T-helper 1 cell treated with Interleukin-12 subunit alpha and Interleukin-12 subunit beta and Interleukin-4 antibody, amounts not matched to agents 30 ng/mL and 1 ng/mL, for 36 hours (primary cell): ENCODE measurements at regions not wholly inside any gene's neighbourhood (a gene's known extent, or its start where the extent isn't known, plus 50 kb on each side); places are given as distances from the start of the nearest gene placed in this dataset.

ENCODE experiments used
- intact Hi-C: fragments of 100-400 bp; cut with micrococcal nuclease; formaldehyde crosslinking; loops from one replicate; pipeline ENCODE4 v1.15.1; 2024

DNA sequence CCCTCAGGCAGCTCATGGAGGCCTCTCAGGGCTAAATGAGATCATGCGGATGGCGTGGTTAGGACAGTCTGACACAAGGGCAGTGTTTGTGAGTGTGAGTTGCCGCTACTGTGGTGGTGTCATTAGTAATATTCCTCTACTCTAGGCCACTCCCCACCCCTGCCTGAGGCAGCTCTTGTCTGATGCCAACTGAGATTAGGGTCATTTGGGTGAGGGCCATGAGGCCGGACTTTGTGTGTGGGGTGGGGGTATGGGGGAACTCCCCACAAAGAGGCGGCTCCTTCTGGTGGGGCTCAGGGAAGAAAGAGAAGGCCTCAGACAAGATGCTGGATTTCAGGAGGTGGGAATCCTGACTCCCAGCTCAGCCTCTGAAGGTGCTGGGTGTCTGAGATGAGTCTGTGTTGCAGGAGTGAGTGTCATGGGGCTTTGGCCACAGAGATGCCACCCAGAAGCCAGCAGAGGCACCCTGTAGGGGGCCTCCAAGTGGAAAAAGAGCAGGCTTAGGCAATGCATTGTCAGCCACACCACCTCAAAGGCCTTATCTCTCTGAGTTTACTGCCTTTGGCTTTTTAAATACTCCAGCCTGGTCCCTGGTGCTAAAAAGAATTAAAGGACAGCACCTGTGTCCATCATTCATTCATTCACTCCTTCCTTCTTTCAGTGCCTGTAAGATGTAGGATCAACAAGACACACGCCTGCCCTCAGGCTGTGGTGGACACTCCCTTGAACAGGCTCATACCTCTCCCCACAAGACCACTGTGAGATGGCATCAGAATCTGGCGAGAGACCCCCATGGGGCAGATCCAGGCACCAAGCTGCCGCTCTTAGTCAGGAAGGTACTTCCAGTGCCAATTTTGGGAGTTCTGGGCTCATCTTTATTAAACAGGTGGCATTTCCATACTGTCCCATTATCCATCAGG is 175.2 kb downstream of the MRPL14 start:
- intact Hi-C loops = no loop called here

DNA sequence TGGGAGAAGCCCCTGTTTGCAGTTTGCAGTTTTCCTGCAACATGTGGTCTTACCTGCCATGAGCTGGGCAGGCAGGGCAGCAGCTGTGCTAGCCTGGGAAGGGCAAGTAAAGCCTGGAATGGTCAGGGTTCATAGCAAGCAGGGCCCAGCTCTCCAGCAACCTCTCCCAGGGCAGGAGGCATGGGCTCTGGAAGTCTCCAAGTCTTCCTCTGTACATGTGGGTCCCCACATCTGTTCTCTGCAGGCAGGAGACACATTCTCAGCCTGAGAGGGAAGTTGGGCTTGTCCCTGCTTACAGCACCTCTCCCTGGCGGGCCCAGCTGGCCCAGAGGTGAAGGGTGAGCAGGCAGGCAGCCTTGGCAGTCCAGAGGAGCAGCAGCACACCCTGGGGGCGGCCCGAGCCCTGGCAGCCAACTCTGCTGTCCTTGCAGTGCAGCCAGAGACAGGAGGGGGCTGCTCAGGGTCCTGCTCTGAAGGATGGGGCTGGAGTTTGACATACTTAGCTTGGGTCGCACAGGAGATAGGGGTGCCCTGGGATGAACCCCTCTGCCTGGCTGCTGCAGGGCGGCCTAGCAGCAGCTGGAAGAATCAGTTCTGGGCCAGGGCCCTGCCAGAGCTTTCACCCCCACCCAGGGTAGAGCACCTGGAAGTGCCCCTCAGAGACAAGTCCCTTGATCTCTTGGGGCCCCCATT is 176.0 kb downstream of the MRPL14 start:
- intact Hi-C loops = no loop called here

DNA sequence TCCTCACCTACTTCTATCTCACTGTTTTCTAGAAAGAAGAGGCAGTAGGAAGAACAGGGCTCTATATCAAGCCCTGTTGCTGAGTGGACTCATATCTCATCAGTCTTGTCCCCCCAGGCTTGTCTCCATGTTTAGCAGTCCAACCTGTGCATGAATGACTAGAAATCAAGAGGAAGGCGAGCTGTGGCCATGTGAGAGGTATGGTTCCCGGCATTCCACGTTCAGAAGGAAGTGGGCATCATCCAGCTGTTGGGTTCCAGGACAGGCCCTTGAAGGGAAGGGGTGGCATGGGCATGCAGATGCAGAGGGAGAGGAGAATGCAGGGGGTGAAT is 176.6 kb downstream of the MRPL14 start:
- intact Hi-C loops = no loop called here

DNA sequence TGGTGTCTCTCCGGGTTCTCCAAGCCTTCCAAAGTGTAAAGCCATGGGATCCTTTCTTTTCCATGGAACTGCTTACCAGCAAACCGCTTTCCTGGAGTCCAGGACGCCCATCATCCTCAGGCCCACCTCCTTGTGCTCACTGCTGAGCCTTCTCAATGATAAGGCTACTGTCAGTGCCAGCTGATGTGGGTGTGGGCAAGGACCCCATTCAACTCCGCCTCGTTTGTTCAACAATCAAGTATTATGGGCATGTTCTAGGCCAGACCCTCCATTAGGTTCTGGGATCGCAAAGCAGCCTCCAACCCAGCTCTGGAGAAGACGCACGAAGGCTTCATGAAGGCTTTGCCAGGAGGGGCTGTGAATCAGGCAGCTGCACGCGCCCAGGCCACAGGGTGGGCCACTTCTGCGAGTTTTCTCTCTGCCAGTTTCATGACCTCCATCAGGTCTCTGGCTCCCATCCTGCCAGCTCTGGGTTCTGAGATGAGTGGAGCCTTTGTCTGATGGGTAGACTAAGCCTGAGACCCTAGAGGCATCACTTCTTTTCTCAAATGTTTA is 177.1 kb downstream of the MRPL14 start:
- intact Hi-C loops = no loop called here

DNA sequence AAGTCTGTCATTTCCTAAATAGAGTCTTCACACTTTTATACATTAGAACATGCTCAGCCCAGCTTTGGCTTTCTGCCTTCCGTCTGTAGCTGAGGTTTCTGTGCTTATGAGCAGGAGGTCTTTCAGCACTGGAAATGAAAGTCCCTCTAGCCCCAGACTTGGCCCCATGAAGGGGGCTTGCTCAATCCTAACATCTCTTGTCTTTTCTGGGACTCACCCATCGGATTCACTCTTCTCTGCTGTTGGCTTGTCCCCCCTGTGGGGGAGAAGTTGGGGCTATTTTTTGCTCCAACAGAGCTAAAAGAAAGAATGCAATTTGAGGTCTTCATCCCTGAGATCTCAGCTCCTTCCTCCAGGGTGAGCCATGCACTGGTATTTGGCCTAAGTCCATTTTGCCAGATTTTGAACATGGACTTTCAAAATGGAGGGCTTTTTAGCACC is 177.7 kb downstream of the MRPL14 start:
- intact Hi-C loops = no loop called here

DNA sequence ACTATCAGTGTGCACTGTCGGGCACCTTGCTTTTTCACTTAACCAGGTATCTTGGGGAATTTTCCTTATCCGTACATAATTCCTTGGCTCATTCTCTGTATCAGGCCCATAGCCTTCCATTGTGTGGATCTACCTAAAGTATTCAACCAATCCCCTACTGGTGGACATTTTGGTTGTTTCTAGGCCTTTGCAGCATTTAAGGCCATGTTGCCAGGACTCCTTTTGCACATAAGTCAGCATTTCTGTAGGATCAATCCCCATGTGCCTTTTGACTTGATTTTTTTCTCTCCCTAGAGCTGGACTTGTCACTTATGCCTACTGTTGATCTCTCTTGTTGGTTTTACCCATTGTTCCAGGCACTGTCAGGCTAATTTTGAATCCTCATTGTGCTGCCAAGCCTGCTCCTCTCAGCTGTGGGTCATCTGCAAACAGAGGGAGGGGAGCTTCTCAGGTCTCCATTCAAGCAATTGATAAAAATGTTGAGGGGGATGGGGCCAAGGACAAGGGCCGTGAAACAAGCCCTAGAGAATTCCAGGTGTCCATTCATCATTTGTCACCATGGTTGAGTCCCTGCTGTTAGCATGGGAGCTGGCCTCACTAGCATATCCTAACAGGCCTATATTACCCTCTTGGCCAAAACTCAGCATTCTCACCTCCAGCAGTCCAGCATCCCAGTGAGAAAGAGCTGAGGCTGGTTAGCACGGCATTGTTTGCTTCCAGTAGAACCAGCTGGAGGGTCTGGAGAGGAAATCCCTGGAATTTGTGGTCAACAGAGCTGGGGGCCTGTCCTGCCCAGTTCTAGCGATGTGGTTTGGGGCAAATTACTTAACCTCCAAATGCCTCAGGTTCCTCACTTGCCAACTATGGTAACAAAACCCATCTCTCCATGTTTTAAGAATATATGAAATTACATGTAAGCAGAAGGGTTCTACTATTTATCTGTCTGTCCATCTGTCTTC is 178.4 kb downstream of the MRPL14 start:
- intact Hi-C loops = no loop called here

DNA sequence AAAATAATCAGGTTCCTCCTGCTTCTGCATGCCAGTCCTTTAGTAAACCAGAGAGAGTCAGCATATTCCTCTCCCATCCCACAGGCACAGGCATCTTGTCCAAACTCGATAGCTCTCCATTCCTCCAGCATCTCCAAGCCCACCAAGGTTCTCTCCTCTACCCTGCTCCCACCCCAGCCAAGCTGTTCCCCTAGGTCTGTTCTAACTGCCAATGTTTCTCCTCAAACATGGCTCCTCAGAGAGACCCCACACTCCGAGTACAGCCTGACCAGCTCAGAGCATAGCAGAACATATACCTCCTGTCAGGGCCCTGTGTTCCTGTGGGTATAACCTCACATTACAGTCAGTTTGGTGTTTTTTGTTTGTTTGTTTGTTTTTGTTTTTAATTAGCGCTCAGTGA is 177.8 kb downstream of the VEGFA start:
- intact Hi-C loops = no loop called here

DNA sequence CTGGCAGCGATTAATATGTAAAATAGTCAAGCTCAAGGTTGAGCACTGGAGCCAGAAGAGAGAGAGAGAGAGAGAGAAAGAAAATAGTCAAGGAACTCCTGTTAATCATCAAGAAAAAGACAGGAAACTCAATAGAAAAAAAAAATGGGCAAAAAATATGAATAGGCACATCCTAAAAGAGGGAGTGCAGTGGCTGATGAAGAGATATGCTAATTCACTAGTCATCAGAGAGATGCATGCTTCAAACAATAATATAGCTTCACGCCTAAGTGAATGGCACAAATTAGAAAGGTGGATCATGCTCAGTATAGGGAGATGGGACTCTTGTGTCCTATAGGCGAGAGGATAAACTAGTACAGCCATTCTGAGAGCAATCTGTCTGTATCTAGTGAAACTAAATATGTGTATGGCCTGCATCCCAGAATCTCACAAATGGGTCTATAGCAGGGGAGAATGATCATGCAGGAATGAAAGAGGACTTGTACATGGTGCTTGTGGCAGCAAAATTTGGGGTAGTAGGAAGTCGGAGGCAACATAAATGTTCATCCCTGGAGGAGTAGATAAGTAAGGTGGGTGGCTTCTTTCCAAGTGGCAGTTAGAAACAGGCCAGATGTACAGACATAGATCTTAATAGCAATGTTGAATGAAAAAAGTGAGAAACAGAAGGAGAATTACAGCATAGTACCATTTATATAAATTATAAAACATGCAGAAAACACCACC is 176.8 kb downstream of the VEGFA start:
- intact Hi-C loops = no loop called here

DNA sequence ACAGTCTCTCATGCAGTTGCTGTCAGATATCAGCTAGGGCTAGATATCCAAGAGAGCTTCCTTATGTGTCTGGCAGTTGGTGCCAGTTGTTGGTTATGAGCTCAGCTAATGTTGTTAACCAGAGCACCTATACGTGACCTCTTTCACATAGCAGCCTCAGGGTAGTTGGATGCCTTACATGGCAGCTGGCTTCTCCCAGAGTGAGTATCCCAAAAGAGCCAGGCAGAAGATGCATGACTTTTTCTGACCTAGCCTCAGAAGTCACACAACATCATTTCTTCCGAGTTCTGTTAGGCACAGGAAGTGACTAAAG is 175.7 kb downstream of the VEGFA start:
- intact Hi-C loops = no loop called here

DNA sequence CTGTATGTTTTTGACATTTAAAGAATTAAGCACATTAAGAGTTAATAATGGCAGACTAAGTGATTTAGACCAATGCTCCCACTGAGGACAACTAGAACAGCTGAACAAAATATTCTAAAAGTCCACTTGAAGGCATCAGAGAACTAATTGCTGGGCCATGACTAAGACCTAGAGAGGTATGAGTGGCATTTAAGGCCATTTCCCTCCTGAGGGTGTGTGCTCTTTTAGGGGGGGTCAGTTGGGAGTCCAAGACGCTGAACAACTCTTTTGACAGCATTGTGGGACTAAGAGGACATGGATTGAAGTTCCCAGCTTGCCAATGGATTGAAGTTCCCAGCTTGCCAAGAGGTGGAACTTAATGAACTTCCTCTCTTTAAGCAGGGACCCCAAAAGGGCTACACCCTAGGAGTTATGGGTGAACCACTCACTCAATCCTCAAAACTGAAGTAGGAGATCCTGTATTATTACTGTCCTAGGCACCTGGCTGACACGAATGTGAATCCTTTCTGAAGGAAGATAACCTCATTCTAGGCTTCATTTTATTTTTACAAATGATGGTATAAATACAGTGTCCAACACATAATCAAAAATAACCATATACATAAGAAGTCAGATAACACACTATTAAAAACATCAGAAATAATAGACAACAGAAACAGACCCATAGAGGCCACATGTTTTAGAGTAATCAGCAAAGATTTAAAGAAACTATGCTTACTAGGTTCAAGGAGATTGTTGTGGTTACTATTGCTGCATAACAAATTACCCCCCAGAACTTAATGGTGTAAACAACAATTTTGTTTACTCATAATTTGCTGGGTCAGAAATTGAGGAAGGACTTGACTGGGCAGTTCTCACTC is 175.1 kb downstream of the VEGFA start:
- intact Hi-C loops = no loop called here

DNA sequence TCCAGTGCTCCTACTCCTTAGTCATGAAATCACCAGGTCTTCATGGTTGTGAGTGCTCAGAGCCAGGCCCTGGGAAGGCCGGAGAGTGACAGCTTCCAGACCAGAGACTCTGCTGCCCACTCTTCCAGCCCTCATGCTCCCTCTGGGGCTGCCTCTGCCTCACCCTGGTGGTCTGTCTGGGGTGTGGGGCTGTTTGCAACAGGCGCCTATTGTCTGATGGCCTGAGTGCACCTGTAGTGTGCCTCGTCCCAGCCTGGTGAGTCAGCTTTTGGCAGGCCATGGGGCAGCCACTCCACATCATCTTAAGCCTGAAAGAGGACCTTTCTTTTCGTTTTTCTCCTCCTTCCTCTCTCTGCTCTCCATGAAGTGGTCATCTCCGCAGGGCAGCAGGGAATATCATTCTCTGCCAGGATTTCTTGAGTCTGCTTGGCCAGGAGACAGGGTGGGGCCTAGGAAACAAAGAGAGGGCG is 173.8 kb downstream of the VEGFA start:
- intact Hi-C loops = no loop called here

DNA sequence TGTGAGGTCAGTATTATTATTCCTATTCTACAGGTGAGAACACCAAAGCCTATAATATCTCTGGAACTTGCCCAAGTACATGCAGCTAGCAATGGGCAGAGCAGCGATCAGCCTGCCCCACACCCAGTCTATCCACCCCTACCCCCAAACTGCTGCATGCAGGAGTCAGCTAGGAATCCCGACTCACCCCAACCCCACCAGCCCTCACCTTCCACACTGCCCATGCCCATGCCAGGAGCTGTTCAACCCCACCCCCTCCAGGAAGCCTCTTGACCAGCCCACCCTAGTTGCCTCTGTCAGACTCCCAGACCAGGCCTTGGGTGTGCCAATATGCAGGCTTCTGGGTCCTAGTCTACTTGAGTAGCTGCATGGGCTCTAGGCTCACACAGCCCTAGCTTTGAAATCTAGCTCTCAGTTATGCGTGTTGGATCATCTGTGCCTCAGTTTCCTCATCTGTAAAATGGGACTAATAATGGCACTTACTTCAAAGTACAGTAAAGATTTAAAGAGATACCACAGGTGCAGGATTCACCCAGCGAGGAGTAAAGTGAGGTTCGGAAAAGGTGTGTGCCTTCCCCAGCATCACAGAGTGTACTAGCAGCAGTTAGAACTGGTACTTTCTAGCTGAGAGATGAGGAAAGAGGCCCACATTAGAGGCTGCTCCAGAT is 173.2 kb downstream of the VEGFA start:
- intact Hi-C loops = no loop called here

DNA sequence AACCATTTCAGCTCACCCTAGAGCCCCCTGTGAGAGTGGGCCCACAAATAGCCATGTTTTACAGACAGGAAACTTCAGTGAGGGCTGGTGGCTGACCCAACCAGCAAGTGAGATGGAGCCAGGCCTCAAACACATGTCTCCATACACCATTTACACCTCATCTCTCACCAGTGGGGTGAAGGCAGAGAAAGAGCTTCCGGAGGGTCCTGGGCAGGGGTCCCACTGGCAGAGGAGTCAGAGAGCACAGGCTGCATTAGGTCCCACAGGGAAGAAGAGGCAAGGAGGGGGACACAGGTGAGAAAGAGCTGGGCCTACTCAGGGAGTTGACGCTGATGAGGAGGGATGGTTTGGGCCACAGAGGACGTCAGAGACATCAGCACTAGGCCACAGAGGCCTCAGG is 172.6 kb downstream of the VEGFA start:
- intact Hi-C loops = no loop called here

DNA sequence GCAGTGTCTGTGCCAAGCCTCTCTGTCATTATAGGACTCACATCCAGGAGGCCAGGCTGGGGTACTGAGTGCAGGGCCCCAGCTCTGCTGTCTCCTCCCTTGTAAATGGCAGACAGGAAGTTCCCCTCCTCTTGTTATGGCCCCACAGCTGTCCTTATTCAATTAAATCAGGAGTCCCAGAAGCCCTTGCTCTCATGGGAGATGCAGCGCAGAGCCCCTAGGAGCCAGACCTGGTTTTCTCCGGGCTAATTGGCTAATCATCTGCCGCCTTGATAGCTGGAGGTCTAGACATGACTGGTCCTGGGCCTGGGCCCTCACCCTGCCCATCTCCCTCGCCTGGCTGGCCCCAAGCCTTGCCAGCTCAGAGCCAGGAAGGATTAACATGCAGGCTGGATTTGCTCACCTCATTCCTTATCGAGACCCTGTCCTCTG is 172.0 kb downstream of the VEGFA start:
- intact Hi-C loops = no loop called here

DNA sequence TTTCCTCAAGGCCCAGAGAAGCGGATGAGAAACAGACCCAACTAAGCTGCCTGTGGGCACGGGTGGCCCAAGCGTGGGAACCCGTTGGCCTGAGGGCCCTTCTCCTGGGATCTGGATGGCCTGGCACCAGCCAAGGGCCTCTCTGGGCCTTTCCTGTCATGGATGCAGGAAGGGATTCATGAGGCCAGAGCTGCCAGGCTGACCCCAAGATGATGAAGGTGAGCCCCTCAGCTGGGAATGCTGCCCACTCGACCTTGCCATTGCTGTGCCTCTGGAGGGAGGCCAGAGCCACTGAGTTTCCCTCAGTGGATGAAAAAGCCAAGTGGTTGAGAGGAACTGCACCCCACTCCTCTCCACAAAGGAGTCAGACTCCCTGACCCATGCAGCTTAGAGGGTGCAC is 171.2 kb downstream of the VEGFA start:
- intact Hi-C loops = no loop called here

DNA sequence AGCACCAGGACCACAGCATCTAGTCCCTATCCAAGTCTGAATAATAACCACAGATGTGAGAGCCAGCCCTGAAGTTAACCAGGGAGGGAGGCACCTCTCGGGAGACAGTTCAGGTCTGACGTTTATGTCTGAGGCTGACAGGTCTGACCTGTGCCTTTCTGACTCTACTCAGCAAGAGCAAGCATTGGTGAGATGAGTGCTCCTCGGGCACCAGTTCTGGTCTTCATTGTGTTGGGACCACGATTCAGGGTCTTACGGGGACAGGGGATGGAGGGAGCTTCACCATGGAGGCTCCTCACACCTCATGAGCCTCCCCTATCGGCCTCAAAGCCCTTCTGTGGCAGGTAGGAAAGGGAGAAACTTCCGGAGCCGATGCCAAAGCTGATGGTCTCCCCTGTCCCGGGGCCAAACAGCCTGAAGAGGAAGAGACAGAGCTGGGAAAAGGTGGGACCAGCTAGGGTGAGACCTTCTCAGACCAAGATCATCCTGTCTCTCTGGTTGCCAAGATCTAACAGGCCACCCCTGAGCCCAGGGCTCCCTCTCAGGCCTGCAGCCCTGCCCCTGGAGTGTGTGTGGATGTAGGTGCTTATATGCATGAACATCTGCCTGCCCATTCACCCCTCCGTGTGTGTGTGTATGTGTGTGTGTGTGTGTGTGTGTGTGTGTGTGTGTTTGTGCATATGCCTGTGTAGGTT is 170.5 kb downstream of the VEGFA start:
- intact Hi-C loops = no loop called here

DNA sequence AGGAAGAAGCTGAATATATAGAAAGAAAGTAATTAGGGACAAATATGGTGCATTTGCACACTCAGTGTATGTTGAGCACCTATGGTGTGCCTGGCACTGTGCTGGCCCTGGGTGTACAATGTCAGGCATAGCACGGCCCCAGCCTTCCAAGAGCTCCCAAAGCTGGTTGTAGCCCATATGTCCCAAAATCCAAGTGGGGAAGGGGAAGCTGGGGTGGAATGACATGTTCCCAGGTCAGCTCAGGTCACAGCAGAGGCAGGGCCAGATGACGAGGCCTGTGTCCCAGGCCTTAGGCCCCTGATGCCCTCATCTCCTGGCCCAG is 170.0 kb downstream of the VEGFA start:
- intact Hi-C loops = no loop called here

DNA sequence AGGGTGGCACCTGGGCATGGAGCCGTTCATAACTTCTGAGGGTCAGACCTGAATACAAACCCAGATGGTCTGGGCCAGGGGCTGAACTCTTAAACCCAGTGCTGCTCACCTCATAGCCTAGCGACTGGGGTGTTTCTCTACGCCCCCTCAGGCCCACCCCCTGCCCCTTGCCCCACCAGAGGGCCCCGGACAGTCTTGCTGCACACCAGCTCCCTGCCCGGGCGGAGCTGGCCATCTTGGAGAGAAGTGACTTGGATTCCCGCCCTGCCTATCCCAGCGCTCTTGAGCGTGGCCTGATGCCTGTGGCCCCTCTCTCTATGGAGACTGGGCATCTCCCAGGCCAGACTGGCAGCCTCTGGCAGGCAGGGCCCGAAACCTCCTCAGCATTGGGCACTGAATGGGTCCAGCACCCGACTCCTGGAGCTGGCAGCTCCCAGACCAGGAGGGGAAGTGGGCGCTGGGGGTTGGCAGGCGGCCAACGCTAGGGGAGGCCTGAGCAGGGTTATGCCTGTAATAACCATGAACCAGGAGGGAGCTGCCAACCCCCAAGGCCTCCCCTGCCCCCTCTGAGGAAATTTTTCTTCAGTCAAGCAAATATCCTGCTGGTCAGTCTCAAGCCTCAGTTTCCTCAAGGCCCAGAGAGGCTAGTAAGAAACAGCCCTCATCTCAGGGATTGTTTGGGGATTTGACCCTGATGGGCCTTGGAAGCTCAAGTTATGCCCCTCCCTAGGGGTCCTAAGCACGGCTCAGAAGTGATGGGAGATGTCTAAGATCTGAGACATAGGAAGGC is 169.5 kb downstream of the VEGFA start:
- intact Hi-C loops = no loop called here
